Pancreas (tissue), 10 donors: ENCODE measurements at regions not wholly inside any gene's neighbourhood (a gene's known extent, or its start where the extent isn't known, plus 50 kb on each side); places are given as distances from the start of the nearest gene placed in this dataset.

Experiments used
- ATAC-seq, 4 donors: fragments of 200-7000 bp; cut with Tn5 transposase; one replicate each; pipeline versions ENCODE4 v1.8.0 to v1.9.1; 2020; ENCODE audit warnings: mild to moderate bottlenecking in 4 of 4, moderate library complexity in 4 of 4
- DNase-seq, 6 donors: peaks; one replicate each; pipeline ENCODE4 v3.0.0-alpha.2; 2020
- FAIRE-seq: peaks from 2 replicates; lab custom pipeline; 2012; peaks lifted over from hg19 to GRCh38; lab: Jason Lieb, UNC
- H3K27ac ChIP-seq, 4 donors: fragments of 200-600 bp; sonication (generic); 1 replicate in 3 of 4; 2 replicates in 1 of 4; pipeline versions ENCODE4 v1.5.0 to v1.8.0; 2020
- H3K27me3 ChIP-seq, 4 donors: fragments of 200-600 bp; one replicate each; pipeline ENCODE4 v1.8.0; 2021
- H3K36me3 ChIP-seq, 3 donors: fragments of 200-600 bp; sonication (generic) in 1 of 3; one replicate each; pipeline versions ENCODE4 v1.5.0 to v1.8.0; 2020 to 2021
- H3K4me1 ChIP-seq, 3 donors: fragments of 200-600 bp; one replicate each; pipeline ENCODE4 v1.8.0; 2021
- H3K4me3 ChIP-seq, 4 donors: fragments of 200-600 bp; sonication (generic) in 2 of 4; one replicate each; pipeline versions ENCODE4 v1.5.0 to v1.8.0; 2020 to 2021
- H3K9me3 ChIP-seq, 4 donors: fragments of 200-600 bp; one replicate each; pipeline ENCODE4 v1.8.0; 2021
- WGBS, 2 donors: extraction: QIAGEN DNeasy Blood & Tissue Kit; methylation state at CpG; one replicate each; pipeline ENCODE4 v1.1.7; 2013; 5-methylcytosine and 5-hydroxymethylcytosine counted together
- intact Hi-C, 3 donors: fragments of 100-400 bp; cut with DNase I; formaldehyde crosslinking; loops; one replicate each; pipeline versions ENCODE4 v1.11.1 to v1.14.2; 2022
- TF ChIP-seq, protein P1 (sequence below), 4 donors: fragments of 200-600 bp; sonication (generic) in 3 of 4; IDR thresholded peaks; one replicate each; pipeline versions ENCODE4 v1.5.0 to v1.8.0; 2021; ENCODE audit warnings: antibody characterized with exemption in 4 of 4
- donor health status: healthy with polysubstance abuse.
- donor health status: DM: no; HTN: no; CAD: no; lungs with moderate emphysema.
- donor health status: DM: no; HTN: no; CAD: no.
- donor health status: control.
- donor health status: control.
- donor health status: Bipolar disorder and iron deficiency.
- donor health status: DM: yes; HTN: yes; CAD: no.
- donor health status: DM: no; HTN: no; CAD: no.
- donor health status: DM: no; HTN: no; CAD: no.
- donor health status: DM: yes; HTN: yes; CAD: no.

DNA sequence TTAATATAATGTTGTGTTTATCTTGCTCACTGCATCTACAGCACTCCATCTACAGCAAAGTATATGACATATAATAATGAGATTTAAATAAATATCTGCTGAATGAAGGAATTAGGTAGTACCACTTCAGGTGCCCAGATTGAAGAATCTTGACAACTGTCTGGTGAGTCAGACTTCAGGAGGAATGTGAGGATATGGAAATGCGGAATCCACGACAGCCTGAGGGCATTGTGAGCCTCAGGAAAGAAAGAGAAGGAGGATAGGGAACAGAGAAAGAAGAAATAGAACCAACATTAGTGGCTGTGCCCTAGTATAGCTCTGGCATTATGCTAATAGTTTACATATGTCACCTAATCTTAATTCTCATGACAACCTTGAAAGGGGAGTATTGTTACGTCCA is 304.4 kb downstream of the AASDHPPT start:
- 70 to 79% methylated on average over 3 of the region's 3 CpGs for WGBS, 2 donors
- H3K4me1 ChIP-seq: no peaks in the 10 kb centered on the region
- H3K36me3 ChIP-seq: no peaks in the 10 kb centered on the region
- DNase-seq: no peak
- ATAC-seq: no peak
- FAIRE-seq: no peak
- no peaks in the 10 kb centered on the region for H3K27me3 ChIP-seq
- no peak overlapping the region for H3K4me3 ChIP-seq
- TF ChIP-seq, protein P1, sequence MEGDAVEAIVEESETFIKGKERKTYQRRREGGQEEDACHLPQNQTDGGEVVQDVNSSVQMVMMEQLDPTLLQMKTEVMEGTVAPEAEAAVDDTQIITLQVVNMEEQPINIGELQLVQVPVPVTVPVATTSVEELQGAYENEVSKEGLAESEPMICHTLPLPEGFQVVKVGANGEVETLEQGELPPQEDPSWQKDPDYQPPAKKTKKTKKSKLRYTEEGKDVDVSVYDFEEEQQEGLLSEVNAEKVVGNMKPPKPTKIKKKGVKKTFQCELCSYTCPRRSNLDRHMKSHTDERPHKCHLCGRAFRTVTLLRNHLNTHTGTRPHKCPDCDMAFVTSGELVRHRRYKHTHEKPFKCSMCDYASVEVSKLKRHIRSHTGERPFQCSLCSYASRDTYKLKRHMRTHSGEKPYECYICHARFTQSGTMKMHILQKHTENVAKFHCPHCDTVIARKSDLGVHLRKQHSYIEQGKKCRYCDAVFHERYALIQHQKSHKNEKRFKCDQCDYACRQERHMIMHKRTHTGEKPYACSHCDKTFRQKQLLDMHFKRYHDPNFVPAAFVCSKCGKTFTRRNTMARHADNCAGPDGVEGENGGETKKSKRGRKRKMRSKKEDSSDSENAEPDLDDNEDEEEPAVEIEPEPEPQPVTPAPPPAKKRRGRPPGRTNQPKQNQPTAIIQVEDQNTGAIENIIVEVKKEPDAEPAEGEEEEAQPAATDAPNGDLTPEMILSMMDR (IDR thresholded peaks at IDR 0.05): no peak
- no peaks in the 10 kb centered on the region for H3K9me3 ChIP-seq
- H3K27ac ChIP-seq: no peak overlapping the region
- intact Hi-C loops: no loop called here

DNA sequence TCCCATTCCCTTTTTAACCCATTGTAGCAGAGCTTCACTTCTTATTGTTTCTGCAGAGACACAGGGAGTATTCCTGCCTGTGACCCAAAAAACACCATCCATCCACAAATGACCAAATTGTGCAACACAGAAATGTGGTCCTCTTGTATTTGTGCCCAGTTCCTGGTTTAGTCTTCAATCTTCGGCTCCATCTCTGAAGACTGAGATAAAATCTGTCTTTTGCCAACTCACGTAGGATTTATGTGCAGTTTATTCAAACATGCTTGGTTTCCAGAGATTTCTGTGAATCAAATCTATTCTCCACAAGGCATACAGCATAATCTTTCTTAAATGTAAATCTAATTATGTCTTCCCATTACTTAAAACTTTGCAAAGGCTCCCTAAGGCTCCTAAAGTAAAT is 307.0 kb downstream of the AASDHPPT start:
- Histone ChIP-seq H3K9me3 (no peaks in the 10 kb centered on the region), H3K27ac (no peak overlapping the region)
- FAIRE-seq: no peak

DNA sequence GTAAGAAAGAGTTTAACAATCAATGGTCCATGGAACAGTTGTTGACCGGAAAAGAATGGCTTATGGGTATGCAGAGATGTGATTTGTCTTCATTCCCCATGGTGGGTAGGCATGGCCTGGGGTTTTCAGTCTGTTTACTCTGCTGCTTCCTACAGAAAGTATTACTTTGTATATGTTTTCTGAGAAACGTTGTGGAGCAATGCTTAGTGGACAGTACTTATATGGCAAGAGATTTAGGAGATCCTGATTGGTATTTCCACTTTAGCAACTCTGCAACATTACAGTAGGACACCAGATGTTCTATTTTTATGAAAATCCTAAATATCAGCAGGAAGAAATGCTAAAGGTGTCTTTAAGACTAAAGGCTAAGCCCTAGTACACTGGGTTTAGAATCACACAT is 309.1 kb downstream of the AASDHPPT start:
- TF ChIP-seq, protein P1 (IDR thresholded peaks at IDR 0.05): no peak
- FAIRE-seq: no peak
- Histone ChIP-seq H3K27me3 (no peaks in the 10 kb centered on the region), H3K4me3 (no peak overlapping the region), H3K4me1 (peaks cover 0 to 2% (median 0%) of the 10 kb centered on the region in 3 donors), H3K27ac (no peak overlapping the region), H3K36me3 (no peaks in the 10 kb centered on the region), H3K9me3 (no peaks in the 10 kb centered on the region)
- intact Hi-C loops: no loop called here
- no peak for DNase-seq
- WGBS, 2 donors: 68 to 80% methylated on average over 2 of the region's 2 CpGs
- ATAC-seq: no peak

More for the DNA sequence above, 307.0 kb downstream of the AASDHPPT start:
- ATAC-seq (no peak), DNase-seq (no peak)
- intact Hi-C loops: no loop called here
- H3K4me3 ChIP-seq: no peak overlapping the region
- H3K27me3 ChIP-seq: no peaks in the 10 kb centered on the region
- H3K36me3 ChIP-seq: no peaks in the 10 kb centered on the region
- 68 to 77% methylated on average over 2 of the region's 2 CpGs for WGBS, 2 donors
- TF ChIP-seq, protein P1 (IDR thresholded peaks at IDR 0.05): no peak
- H3K4me1 ChIP-seq: no peaks in the 10 kb centered on the region

DNA sequence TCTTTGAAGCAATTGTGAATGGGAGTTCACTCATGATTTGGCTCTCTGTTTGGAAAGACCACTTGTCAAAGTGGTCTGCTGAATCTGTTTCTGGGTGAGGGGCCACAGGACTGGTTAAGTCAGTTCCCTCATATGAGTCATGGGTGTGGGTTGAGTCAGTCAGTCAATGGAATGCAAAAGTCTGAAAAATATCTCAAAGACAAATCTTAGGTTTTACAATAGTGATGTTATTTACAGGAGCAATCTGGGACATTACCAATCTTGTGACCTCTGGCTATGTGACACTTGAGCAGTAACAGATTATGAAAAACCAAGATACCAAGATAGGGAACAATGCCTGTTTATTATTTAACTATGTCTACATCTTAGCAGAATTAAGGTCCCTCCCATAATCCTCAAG is 311.6 kb downstream of the AASDHPPT start:
- H3K9me3 ChIP-seq: no peaks in the 10 kb centered on the region
- DNase-seq (no peak), FAIRE-seq (no peak), ATAC-seq (no peak)
- H3K4me1 ChIP-seq: peaks cover 0 to 6% (median 0%) of the 10 kb centered on the region in 3 donors
- no peak overlapping the region for H3K27ac ChIP-seq
- TF ChIP-seq, protein P1 (IDR thresholded peaks at IDR 0.05): no peak
- no peak overlapping the region for H3K4me3 ChIP-seq
- intact Hi-C loops: no loop called here
- H3K27me3 ChIP-seq: no peaks in the 10 kb centered on the region
- H3K36me3 ChIP-seq: no peaks in the 10 kb centered on the region

DNA sequence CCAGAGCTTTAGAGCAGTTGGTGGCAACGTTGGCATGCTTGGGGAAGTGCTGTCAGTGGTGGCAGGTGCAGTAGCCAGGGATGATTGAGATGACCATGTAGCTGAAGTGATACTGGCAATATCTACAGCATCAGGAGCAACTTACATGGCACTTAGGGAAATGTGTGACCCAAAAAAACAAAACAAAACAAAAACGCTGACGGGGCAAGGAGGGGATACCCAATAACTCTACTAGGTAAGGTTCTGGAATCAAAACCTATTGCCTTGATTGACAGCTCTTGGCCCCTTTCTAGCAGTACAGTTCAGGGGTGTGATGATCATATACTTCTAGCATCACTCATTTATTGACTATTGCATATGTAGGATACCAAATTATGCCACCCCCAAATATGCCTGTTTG is 312.6 kb downstream of the AASDHPPT start:
- DNase-seq (no peak), FAIRE-seq (no peak), ATAC-seq (no peak)
- no peak overlapping the region for H3K27ac ChIP-seq
- no peaks in the 10 kb centered on the region for H3K9me3 ChIP-seq
- TF ChIP-seq, protein P1 (IDR thresholded peaks at IDR 0.05): no peak
- no peak overlapping the region for H3K4me3 ChIP-seq
- 73 to 81% methylated on average over 3 of the region's 3 CpGs for WGBS, 2 donors
- intact Hi-C loops: no loop called here
- peaks cover 0 to 6% (median 0%) of the 10 kb centered on the region in 3 donors for H3K4me1 ChIP-seq
- no peaks in the 10 kb centered on the region for H3K36me3 ChIP-seq
- no peaks in the 10 kb centered on the region for H3K27me3 ChIP-seq
